ENCODE measurements at regions not wholly inside any gene's neighbourhood (a gene's known extent, or its start where the extent isn't known, plus 50 kb on each side); places are given as distances from the start of the nearest gene placed in this dataset.

- H3K4me1 ChIP-seq: no peaks in the 10 kb centered on the region
- H3K9me3 ChIP-seq: no peaks in the 10 kb centered on the region
- no peaks in the 10 kb centered on the region for H3K27me3 ChIP-seq
- no peak for DNase-seq (ENCODE audit: low spot score in 2 of 2)
- H3K4me3 ChIP-seq: no peak overlapping the region
- peaks cover 0 to 3% of the 10 kb centered on the region in 2 donors for H3K36me3 ChIP-seq
- intact Hi-C loops (cut with DNase I): no loop called here
- TF ChIP-seq CTCF (IDR thresholded peaks at IDR 0.05): no peak
- H3K27ac ChIP-seq: no peak overlapping the region
These were observed 95.1 kb upstream of the PLET1 start for GRCh38 chr11:112355726-112356125.

- intact Hi-C loops (cut with DNase I): no loop called here
- Histone ChIP-seq H3K36me3 (peaks cover 0 to 5% of the 10 kb centered on the region in 2 donors), H3K4me1 (no peaks in the 10 kb centered on the region), H3K27ac (no peak overlapping the region), H3K27me3 (no peaks in the 10 kb centered on the region), H3K9me3 (no peaks in the 10 kb centered on the region), H3K4me3 (no peak overlapping the region)
- no peak for TF ChIP-seq CTCF (IDR thresholded peaks at IDR 0.05)
- DNase-seq (ENCODE audit: low spot score in 2 of 2): no peak
These were observed 96.8 kb upstream of the PLET1 start for GRCh38 chr11:112357488-112357887.

GRCh38 chr11:112361396-112361795 lies 100.7 kb upstream of the PLET1 start:
- peaks cover 0 to 13% of the 10 kb centered on the region in 2 donors for H3K36me3 ChIP-seq
- no peaks in the 10 kb centered on the region for H3K9me3 ChIP-seq
- no peak for TF ChIP-seq CTCF (IDR thresholded peaks at IDR 0.05)
- DNase-seq (ENCODE audit: low spot score in 2 of 2): no peak
- intact Hi-C loops (cut with DNase I): no loop called here
- H3K4me3 ChIP-seq: no peak overlapping the region
- no peak overlapping the region for H3K27ac ChIP-seq
- no peaks in the 10 kb centered on the region for H3K27me3 ChIP-seq
- no peaks in the 10 kb centered on the region for H3K4me1 ChIP-seq

- Histone ChIP-seq H3K36me3 (peaks cover 0 to 13% of the 10 kb centered on the region in 2 donors), H3K27ac (no peak overlapping the region), H3K27me3 (no peaks in the 10 kb centered on the region), H3K9me3 (no peaks in the 10 kb centered on the region), H3K4me3 (no peak overlapping the region), H3K4me1 (no peaks in the 10 kb centered on the region)
- no peak for DNase-seq (ENCODE audit: low spot score in 2 of 2)
- intact Hi-C loops (cut with DNase I): no loop called here
- TF ChIP-seq CTCF (IDR thresholded peaks at IDR 0.05): no peak
These were observed 102.9 kb upstream of the PLET1 start for GRCh38 chr11:112363527-112363926.

- peaks cover 0 to 13% of the 10 kb centered on the region in 2 donors for H3K36me3 ChIP-seq
- no peak overlapping the region for H3K27ac ChIP-seq
- no peak for DNase-seq (ENCODE audit: low spot score in 2 of 2)
- no peaks in the 10 kb centered on the region for H3K27me3 ChIP-seq
- intact Hi-C loops (cut with DNase I): no loop called here
- no peaks in the 10 kb centered on the region for H3K9me3 ChIP-seq
- H3K4me3 ChIP-seq: no peak overlapping the region
- TF ChIP-seq CTCF (IDR thresholded peaks at IDR 0.05): no peak
- no peaks in the 10 kb centered on the region for H3K4me1 ChIP-seq
These were observed 104.4 kb upstream of the PLET1 start for GRCh38 chr11:112364962-112365481.

- Histone ChIP-seq H3K27ac (no peak overlapping the region), H3K4me1 (no peaks in the 10 kb centered on the region), H3K27me3 (no peaks in the 10 kb centered on the region), H3K36me3 (peaks cover 0 to 9% of the 10 kb centered on the region in 2 donors), H3K4me3 (no peak overlapping the region), H3K9me3 (no peaks in the 10 kb centered on the region)
- intact Hi-C loops (cut with DNase I): no loop called here
- TF ChIP-seq CTCF (IDR thresholded peaks at IDR 0.05): no peak
- DNase-seq (ENCODE audit: low spot score in 2 of 2): no peak
These were observed 105.4 kb upstream of the PLET1 start for GRCh38 chr11:112366012-112366411.
